GM23338 (cell line): ENCODE measurements at regions not wholly inside any gene's neighbourhood (a gene's known extent, or its start where the extent isn't known, plus 50 kb on each side); places are given as distances from the start of the nearest gene placed in this dataset.

Experiments used
- ATAC-seq: fragments of 200-7000 bp; cut with Tn5 transposase; 3 replicates; pipeline ENCODE4 v1.9.1; 2020
- DNase-seq: peaks from one replicate; pipeline ENCODE4 v3.0.0-alpha.2; 2015; ENCODE audit warnings: low spot score
- H2AFZ ChIP-seq: fragments of 200-600 bp; sonication (generic); 2 replicates; pipeline ENCODE4 v1.8.0; 2016; ENCODE audit warnings: antibody characterized with exemption, mild to moderate bottlenecking, moderate library complexity
- H3F3A ChIP-seq: fragments of 200-600 bp; sonication (generic); replicated peaks from 2 replicates; pipeline ENCODE4 v1.8.0; 2017; ENCODE audit warnings: antibody characterized with exemption, mixed run types, low read depth
- H3K27ac ChIP-seq: fragments of 200-600 bp; sonication (generic); 2 replicates; pipeline ENCODE4 v1.6.1; 2016; ENCODE audit warnings: low read depth
- H3K27me3 ChIP-seq: fragments of 200-600 bp; sonication (generic); 2 replicates; pipeline ENCODE4 v1.8.0; 2016; ENCODE audit warnings: mild to moderate bottlenecking, mixed run types, moderate library complexity; ENCODE audit not compliant: insufficient read depth
- H3K36me3 ChIP-seq: fragments of 200-600 bp; sonication (generic); 2 replicates; pipeline ENCODE4 v1.8.0; 2016; ENCODE audit warnings: mild to moderate bottlenecking; ENCODE audit not compliant: insufficient read depth
- H3K4me1 ChIP-seq: fragments of 200-600 bp; sonication (generic); 2 replicates; pipeline ENCODE4 v1.8.0; 2016; ENCODE audit warnings: mild to moderate bottlenecking, moderate library complexity; ENCODE audit not compliant: insufficient read depth
- H3K4me2 ChIP-seq: fragments of 200-600 bp; sonication (generic); 2 replicates; pipeline ENCODE4 v1.7.1; 2017; ENCODE audit warnings: mixed run types
- H3K4me3 ChIP-seq: fragments of 200-600 bp; sonication (generic); 2 replicates; pipeline ENCODE4 v1.6.1; 2016; ENCODE audit warnings: mixed run types
- H3K79me2 ChIP-seq: fragments of 200-600 bp; sonication (generic); replicated peaks from 2 replicates; pipeline ENCODE4 v1.8.0; 2017; ENCODE audit warnings: mild to moderate bottlenecking; ENCODE audit not compliant: insufficient read depth
- H3K9me2 ChIP-seq: fragments of 200-600 bp; sonication (generic); 2 replicates; pipeline ENCODE4 v1.8.0; 2017; ENCODE audit not compliant: insufficient read depth
- H4K20me1 ChIP-seq: fragments of 200-600 bp; sonication (generic); replicated peaks from 2 replicates; pipeline ENCODE4 v1.8.0; 2017; ENCODE audit warnings: mild to moderate bottlenecking; ENCODE audit not compliant: insufficient read depth
- H3K27ac Mint-ChIP-seq: 2 replicates; pipeline ENCODE4 v1.8.0; 2020; ENCODE audit warnings: inconsistent platforms, mild to moderate bottlenecking, moderate library complexity, mixed read lengths
- H3K27me3 Mint-ChIP-seq: 3 replicates; pipeline ENCODE4 v1.8.0; 2022; ENCODE audit warnings: low read depth, mild to moderate bottlenecking, moderate library complexity, mixed read lengths, inconsistent platforms; ENCODE audit not compliant: insufficient read depth, poor library complexity
- H3K36me3 Mint-ChIP-seq: 3 replicates; pipeline ENCODE4 v1.8.0; 2021; ENCODE audit warnings: low read depth, mild to moderate bottlenecking, inconsistent platforms, moderate library complexity, mixed read lengths
- H3K4me1 Mint-ChIP-seq: 3 replicates; pipeline ENCODE4 v1.8.0; 2020; ENCODE audit warnings: mild to moderate bottlenecking, inconsistent platforms, mixed read lengths
- H3K4me3 Mint-ChIP-seq: 3 replicates; pipeline ENCODE4 v1.8.0; 2021; ENCODE audit warnings: moderate library complexity, mild to moderate bottlenecking, inconsistent platforms, mixed read lengths
- H3K9me3 Mint-ChIP-seq: 3 replicates; pipeline ENCODE4 v1.8.0; 2020; ENCODE audit warnings: moderate library complexity, mild to moderate bottlenecking, inconsistent platforms, mixed read lengths
- CREB1 ChIP-seq: fragments of 250-450 bp; sonication (Bioruptor Pico); IDR thresholded peaks from 2 replicates; pipeline ENCODE4 v1.5.0; 2020; ENCODE audit warnings: low read depth, mild to moderate bottlenecking, moderate library complexity
- CTCF ChIP-seq, 2 experiments: fragments of 200-600 bp in 1 of 2; sonication (generic) in 1 of 2; conservative IDR thresholded peaks; 2 replicates each; pipeline versions ENCODE4 v1.5.1 to v1.6.1; 2016 to 2017; ENCODE audit warnings: antibody characterized with exemption in 2 of 2, low read depth in 2 of 2, mild to moderate bottlenecking in 2 of 2, moderate library complexity in 1 of 2
- EZH2 ChIP-seq: fragments of 200-600 bp; sonication (generic); IDR thresholded peaks from one replicate; pipeline ENCODE4 v1.8.0; 2017; ENCODE audit warnings: antibody characterized with exemption, mild to moderate bottlenecking, low read depth; ENCODE audit not compliant: unreplicated experiment
- EZH2phosphoT487 ChIP-seq: fragments of 200-600 bp; sonication (generic); IDR thresholded peaks from one replicate; pipeline ENCODE4 v1.8.1; 2018; ENCODE audit warnings: antibody characterized with exemption; ENCODE audit not compliant: unreplicated experiment
- JUNB ChIP-seq: IDR thresholded peaks from one replicate; pipeline ENCODE4 v1.6.1; 2016; ENCODE audit warnings: antibody characterized with exemption; ENCODE audit not compliant: unreplicated experiment
- NANOG ChIP-seq: IDR thresholded peaks from 2 replicates; pipeline ENCODE4 v1.6.1; 2016; ENCODE audit warnings: antibody characterized with exemption, borderline replicate concordance
- POLR2AphosphoS5 ChIP-seq: IDR thresholded peaks from 2 replicates; pipeline ENCODE4 v1.6.1; 2016; ENCODE audit warnings: antibody characterized with exemption, low read depth
- REST ChIP-seq: IDR thresholded peaks from one replicate; pipeline ENCODE4 v1.6.1; 2018; ENCODE audit warnings: antibody characterized with exemption; ENCODE audit not compliant: unreplicated experiment
- STAT1 ChIP-seq: IDR thresholded peaks from one replicate; pipeline ENCODE4 v1.6.1; 2016; ENCODE audit warnings: antibody characterized with exemption; ENCODE audit not compliant: unreplicated experiment
- ZNF114 ChIP-seq: fragments of 250-450 bp; sonication (Bioruptor Pico); IDR thresholded peaks from 2 replicates; pipeline ENCODE4 v1.5.0; 2020; ENCODE audit warnings: mild to moderate bottlenecking, moderate library complexity
- ZNF331 ChIP-seq: fragments of 250-450 bp; sonication (Bioruptor Pico); IDR thresholded peaks from 2 replicates; pipeline ENCODE4 v1.5.0; 2020; ENCODE audit warnings: low read depth, mild to moderate bottlenecking, moderate library complexity

GRCh38 chr13:50250401-50250800 is 235.2 kb downstream of the KCNRG start (continued):
- no peak for TF ChIP-seq ZNF114 (CRISPR knock-in tag)
- no peak for TF ChIP-seq ZNF331 (CRISPR knock-in tag)
- TF ChIP-seq EZH2phosphoT487: no peak
- no peak for TF ChIP-seq CTCF (conservative IDR thresholded peaks at IDR 0.05; ENCODE audit: low read depth in 2 of 2)
- no peak for TF ChIP-seq STAT1

GRCh38 chr13:50255639-50256038 is 240.4 kb downstream of the KCNRG start:
- Histone ChIP-seq H2AFZ (no peak overlapping the region), H3K27ac (no peak overlapping the region), H3F3A (no peaks in the 10 kb centered on the region), H4K20me1 (no peaks in the 10 kb centered on the region; the same call in 1 of the 2 replicates), H3K4me2 (no peak overlapping the region), H3K36me3 (no peaks in the 10 kb centered on the region), H3K4me1 (no peaks in the 10 kb centered on the region), H3K9me2 (no peaks in the 10 kb centered on the region), H3K4me3 (no peak overlapping the region), H3K79me2 (no peaks in the 10 kb centered on the region), H3K27me3 (no peaks in the 10 kb centered on the region)
- H3K27me3 Mint-ChIP-seq: no peaks in the 10 kb centered on the region
- H3K4me3 Mint-ChIP-seq: no peak overlapping the region
- H3K9me3 Mint-ChIP-seq: no peaks in the 10 kb centered on the region
- DNase-seq (no peak), ATAC-seq (no peak)
- H3K27ac Mint-ChIP-seq: no peak overlapping the region
- H3K4me1 Mint-ChIP-seq: no peaks in the 10 kb centered on the region; the same call in 2 of the 3 replicates
- H3K36me3 Mint-ChIP-seq: no peaks in the 10 kb centered on the region
- TF ChIP-seq EZH2phosphoT487: no peak
- TF ChIP-seq ZNF331 (CRISPR knock-in tag): no peak
- TF ChIP-seq ZNF114 (CRISPR knock-in tag): no peak
- no peak for TF ChIP-seq EZH2
- no peak for TF ChIP-seq NANOG
- no peak for TF ChIP-seq POLR2AphosphoS5
- TF ChIP-seq REST: no peak
- TF ChIP-seq JUNB: no peak
- TF ChIP-seq CTCF (conservative IDR thresholded peaks at IDR 0.05; ENCODE audit: low read depth in 2 of 2): no peak
- no peak for TF ChIP-seq STAT1
- TF ChIP-seq CREB1: no peak
